ENCODE measurements at regions not wholly inside any gene's neighbourhood (a gene's known extent, or its start where the extent isn't known, plus 50 kb on each side); places are given as distances from the start of the nearest gene placed in this dataset.

- no peaks in the 10 kb centered on the region for H3K27me3 ChIP-seq (ENCODE audit: control insufficient read depth, insufficient read depth, low read length)
- H3K4me3 Mint-ChIP-seq = no peak overlapping the region
- H3K4me1 ChIP-seq (ENCODE audit: control insufficient read depth, insufficient read depth, low read length) = no peaks in the 10 kb centered on the region
- no peak for TF ChIP-seq CTCF (IDR thresholded peaks at IDR 0.05)
- H3K9me3 ChIP-seq (ENCODE audit: control insufficient read depth, insufficient read depth, low read length) = peaks cover 4% of the 10 kb centered on the region
- H3K36me3 ChIP-seq (ENCODE audit: control insufficient read depth, insufficient read depth, low read length) = no peaks in the 10 kb centered on the region
- no peak overlapping the region for H3K27ac ChIP-seq (ENCODE audit: low read length)
- H3K36me3 Mint-ChIP-seq = no peaks in the 10 kb centered on the region
- DNase-seq = no peak
- peaks cover 2 to 5% of the 10 kb centered on the region in 2 donors for H3K9me3 Mint-ChIP-seq
- no peaks in the 10 kb centered on the region for H3K4me1 Mint-ChIP-seq
- WGBS (ENCODE audit: insufficient coverage) = 91% methylated on average over 4 of the region's 4 CpGs
- no peak overlapping the region for H3K27ac Mint-ChIP-seq
- intact Hi-C loops (cut with micrococcal nuclease) = no loop called here
- H3K27me3 Mint-ChIP-seq (ENCODE audit: low read depth in 2 of 2) = peaks cover 0 to 8% of the 10 kb centered on the region in 2 donors
- H3K4me3 ChIP-seq (ENCODE audit: low read length) = no peak overlapping the region
- ATAC-seq = no peak
These were observed 163.9 kb downstream of the TBX5 start for GRCh38 chr12:114241973-114242434.

GRCh38 chr12:114240288-114240687 lies 165.7 kb downstream of the TBX5 start:
- H3K4me3 ChIP-seq (ENCODE audit: low read length) = no peak overlapping the region
- intact Hi-C loops (cut with micrococcal nuclease) = no loop called here
- H3K27me3 Mint-ChIP-seq (ENCODE audit: low read depth in 2 of 2) = peaks cover 0 to 8% of the 10 kb centered on the region in 2 donors
- TF ChIP-seq CTCF (IDR thresholded peaks at IDR 0.05) = no peak
- WGBS (ENCODE audit: insufficient coverage) = 72% methylated on average over 11 of the region's 12 CpGs
- no peaks in the 10 kb centered on the region for H3K4me1 Mint-ChIP-seq
- H3K36me3 Mint-ChIP-seq = no peaks in the 10 kb centered on the region
- no peak overlapping the region for H3K4me3 Mint-ChIP-seq
- ATAC-seq (no peak), DNase-seq (no peak)
- peaks cover 4% of the 10 kb centered on the region for H3K9me3 ChIP-seq (ENCODE audit: control insufficient read depth, insufficient read depth, low read length)
- H3K36me3 ChIP-seq (ENCODE audit: control insufficient read depth, insufficient read depth, low read length) = no peaks in the 10 kb centered on the region
- no peaks in the 10 kb centered on the region for H3K4me1 ChIP-seq (ENCODE audit: control insufficient read depth, insufficient read depth, low read length)
- peaks cover 2% of the 10 kb centered on the region in 2 donors for H3K9me3 Mint-ChIP-seq
- H3K27me3 ChIP-seq (ENCODE audit: control insufficient read depth, insufficient read depth, low read length) = no peaks in the 10 kb centered on the region
- H3K27ac Mint-ChIP-seq = no peak overlapping the region
- no peak overlapping the region for H3K27ac ChIP-seq (ENCODE audit: low read length)

GRCh38 chr12:114238808-114239207 lies 167.1 kb downstream of the TBX5 start:
- peaks cover 2% of the 10 kb centered on the region in 2 donors for H3K9me3 Mint-ChIP-seq
- no peak overlapping the region for H3K27ac Mint-ChIP-seq
- Histone ChIP-seq H3K4me1 (ENCODE audit: control insufficient read depth, insufficient read depth, low read length) (no peaks in the 10 kb centered on the region), H3K36me3 (ENCODE audit: control insufficient read depth, insufficient read depth, low read length) (no peaks in the 10 kb centered on the region), H3K27ac (ENCODE audit: low read length) (no peak overlapping the region), H3K9me3 (ENCODE audit: control insufficient read depth, insufficient read depth, low read length) (peaks cover 4% of the 10 kb centered on the region), H3K27me3 (ENCODE audit: control insufficient read depth, insufficient read depth, low read length) (no peaks in the 10 kb centered on the region), H3K4me3 (ENCODE audit: low read length) (no peak overlapping the region)
- intact Hi-C loops (cut with micrococcal nuclease) = no loop called here
- TF ChIP-seq CTCF (IDR thresholded peaks at IDR 0.05) = no peak
- no peak for ATAC-seq
- WGBS (ENCODE audit: insufficient coverage) = 71% methylated on average over 5 of the region's 5 CpGs
- no peaks in the 10 kb centered on the region for H3K4me1 Mint-ChIP-seq
- H3K4me3 Mint-ChIP-seq = no peak overlapping the region
- H3K36me3 Mint-ChIP-seq = no peaks in the 10 kb centered on the region
- H3K27me3 Mint-ChIP-seq (ENCODE audit: low read depth in 2 of 2) = peaks cover 0 to 5% of the 10 kb centered on the region in 2 donors
- DNase-seq = no peak

GRCh38 chr12:114237230-114237629 lies 168.7 kb downstream of the TBX5 start:
- Histone ChIP-seq H3K27me3 (ENCODE audit: control insufficient read depth, insufficient read depth, low read length) (no peaks in the 10 kb centered on the region), H3K4me3 (ENCODE audit: low read length) (no peak overlapping the region), H3K27ac (ENCODE audit: low read length) (no peak overlapping the region), H3K36me3 (ENCODE audit: control insufficient read depth, insufficient read depth, low read length) (no peaks in the 10 kb centered on the region), H3K9me3 (ENCODE audit: control insufficient read depth, insufficient read depth, low read length) (peaks cover 4% of the 10 kb centered on the region), H3K4me1 (ENCODE audit: control insufficient read depth, insufficient read depth, low read length) (no peaks in the 10 kb centered on the region)
- WGBS (ENCODE audit: insufficient coverage) = 59% methylated on average over 4 of the region's 5 CpGs
- Mint-ChIP-seq H3K27ac (no peak overlapping the region), H3K4me3 (no peak overlapping the region), H3K4me1 (no peaks in the 10 kb centered on the region), H3K27me3 (ENCODE audit: low read depth in 2 of 2) (peaks cover 0 to 5% of the 10 kb centered on the region in 2 donors), H3K9me3 (peaks cover 0 to 2% of the 10 kb centered on the region in 2 donors), H3K36me3 (no peaks in the 10 kb centered on the region)
- ATAC-seq (no peak), DNase-seq (no peak)
- intact Hi-C loops (cut with micrococcal nuclease) = no loop called here
- TF ChIP-seq CTCF (IDR thresholded peaks at IDR 0.05) = no peak
